Activated CD4-positive, alpha-beta T cell treated with anti-CD3 and anti-CD28 coated beads, Interleukin-2, Interleukin-6, amounts not matched to agents 100 ng/mL and 50 ng/mL, durations not matched to agents 16 hours and 8 hours (primary cell): ENCODE measurements at regions not wholly inside any gene's neighbourhood (a gene's known extent, or its start where the extent isn't known, plus 50 kb on each side); places are given as distances from the start of the nearest gene placed in this dataset.

Source experiments
- DNase-seq: peaks from one replicate; pipeline ENCODE4 v3.0.0-alpha.2; 2020

DNA sequence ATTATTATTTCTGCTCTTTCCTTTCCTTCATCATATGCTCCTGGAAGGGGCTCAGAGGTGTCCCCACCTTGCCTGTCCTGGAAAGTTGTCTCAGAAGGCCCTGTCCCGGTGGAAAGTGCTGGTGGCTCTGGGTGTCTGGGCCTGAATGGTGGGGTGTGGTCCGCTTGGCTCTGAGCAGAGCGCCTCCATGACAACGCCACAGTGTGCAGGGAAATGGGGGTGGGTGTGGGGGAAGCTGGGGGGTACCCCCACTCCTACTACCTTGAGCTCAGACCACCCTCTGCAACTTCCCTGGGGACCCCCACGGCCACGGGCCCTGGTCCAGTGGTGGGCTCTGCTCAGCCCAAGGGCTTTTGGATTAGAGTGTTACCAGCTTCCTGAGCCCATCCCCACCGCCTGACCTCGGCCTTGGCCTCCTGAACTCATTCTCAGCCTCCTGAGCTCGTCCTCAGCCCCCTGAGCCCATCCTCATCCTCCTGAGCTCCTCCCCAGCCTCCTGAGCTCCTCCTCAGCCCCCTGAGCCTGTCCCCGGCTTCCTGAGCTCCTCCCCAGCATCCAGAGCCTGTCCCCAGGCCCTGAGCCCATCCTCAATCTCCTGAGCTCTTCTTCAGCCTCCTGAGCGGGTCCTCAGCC, 106.4 kb upstream of the FAM20C start:
- DNase-seq: no peak

GRCh38 chr7:86629-87028, 105.7 kb upstream of the FAM20C start:
- DNase-seq: no peak

GRCh38 chr7:87047-87446, 105.3 kb upstream of the FAM20C start:
- no peak for DNase-seq

DNA sequence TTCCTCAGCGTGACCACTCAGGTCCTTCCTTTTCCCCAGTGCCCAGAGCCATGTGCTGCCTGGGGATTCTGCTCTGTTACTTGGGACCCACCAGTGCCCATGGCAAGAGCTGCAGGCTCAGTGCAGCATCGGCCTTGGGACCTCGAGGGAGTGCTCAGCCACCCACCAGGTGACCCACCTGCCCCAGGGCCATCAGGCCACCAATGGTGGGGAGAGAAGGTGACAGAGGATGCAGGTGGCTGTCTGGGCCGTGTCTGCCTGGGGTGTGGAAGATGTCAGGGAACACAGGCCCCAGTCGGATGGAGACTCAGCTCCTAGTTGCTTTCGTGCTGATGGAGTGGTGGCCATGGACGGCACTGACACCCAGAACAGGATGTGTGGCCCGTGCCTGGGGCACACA, 104.7 kb upstream of the FAM20C start:
- DNase-seq: no peak

DNA sequence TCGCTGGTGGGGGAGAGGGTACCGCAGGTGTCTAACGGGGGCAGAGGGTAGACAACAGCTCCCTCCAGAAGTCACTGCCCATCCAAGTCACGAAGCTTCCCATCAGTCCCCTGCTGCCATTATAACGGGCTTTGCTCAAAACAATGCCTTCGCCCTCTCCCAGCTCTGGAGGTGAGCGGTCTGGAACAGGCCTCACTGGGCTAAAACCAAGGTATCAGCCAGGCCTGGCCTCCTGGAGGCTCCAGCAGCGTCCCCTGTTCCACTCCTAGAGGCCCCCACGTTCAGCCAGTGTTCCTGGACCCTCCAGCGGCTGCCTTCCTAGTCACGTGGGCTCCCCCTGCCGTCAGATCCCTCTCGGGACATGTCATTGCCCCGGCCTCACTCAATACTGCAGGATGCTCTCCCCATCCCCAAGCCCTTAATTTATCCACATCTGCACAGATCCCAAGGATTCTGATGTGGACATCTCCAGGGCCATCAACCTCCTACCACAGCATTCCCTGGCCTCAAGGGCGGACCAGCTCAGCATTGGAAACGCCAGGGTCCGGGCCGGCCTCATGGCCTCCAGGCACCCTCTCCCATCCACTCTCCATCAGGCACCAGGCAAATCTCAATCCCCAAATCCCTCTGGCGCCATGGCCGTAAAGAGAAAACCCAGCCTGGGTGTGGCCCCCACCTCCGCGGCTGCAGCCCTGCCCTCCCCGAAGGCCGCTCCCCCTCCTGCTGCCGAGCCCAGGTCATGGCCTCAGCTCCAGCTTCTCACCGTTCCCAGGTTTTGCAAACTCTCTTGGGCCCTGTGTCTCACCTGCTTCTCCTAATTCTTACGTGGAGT, 104.1 kb upstream of the FAM20C start:
- no peak for DNase-seq

GRCh38 chr7:88927-89231, 103.5 kb upstream of the FAM20C start:
- DNase-seq: no peak

DNA sequence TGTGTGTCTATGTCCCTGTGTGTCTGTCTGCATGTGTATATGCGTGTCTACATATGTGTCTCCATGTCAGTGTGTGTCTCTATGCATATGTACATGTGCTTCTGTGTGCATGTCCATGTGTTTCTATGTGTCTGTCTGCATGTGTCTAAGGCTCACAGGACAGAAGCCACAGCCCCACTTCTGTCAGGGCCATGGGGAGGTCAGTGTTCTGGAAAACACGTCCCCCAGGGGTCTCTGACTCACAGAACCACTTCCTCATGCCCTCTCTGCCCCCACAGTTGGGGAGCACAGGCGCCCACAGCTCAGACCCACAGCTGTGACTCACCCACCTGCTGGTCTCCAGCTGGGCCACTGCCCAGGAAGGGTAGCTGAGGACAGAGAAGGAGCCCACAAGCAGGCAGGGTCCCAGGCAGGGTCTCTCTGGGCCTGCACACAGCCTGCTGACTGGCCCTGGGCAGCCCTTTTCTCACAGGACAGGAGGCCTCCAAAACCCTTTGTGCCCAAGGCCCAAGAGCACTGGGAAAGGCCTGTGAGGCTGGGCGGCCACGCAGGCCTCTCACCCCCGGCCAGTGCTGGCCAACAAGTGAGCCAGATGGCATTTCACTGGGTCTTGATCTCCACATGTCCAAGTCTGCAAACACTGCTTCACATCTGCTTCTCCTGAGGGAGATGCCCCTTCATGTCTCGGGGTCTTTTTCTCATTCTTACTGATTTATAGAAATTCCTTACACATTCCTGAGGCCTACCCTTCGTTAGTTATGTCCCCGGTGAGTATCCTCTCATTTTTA, 102.9 kb upstream of the FAM20C start:
- DNase-seq: no peak

DNA sequence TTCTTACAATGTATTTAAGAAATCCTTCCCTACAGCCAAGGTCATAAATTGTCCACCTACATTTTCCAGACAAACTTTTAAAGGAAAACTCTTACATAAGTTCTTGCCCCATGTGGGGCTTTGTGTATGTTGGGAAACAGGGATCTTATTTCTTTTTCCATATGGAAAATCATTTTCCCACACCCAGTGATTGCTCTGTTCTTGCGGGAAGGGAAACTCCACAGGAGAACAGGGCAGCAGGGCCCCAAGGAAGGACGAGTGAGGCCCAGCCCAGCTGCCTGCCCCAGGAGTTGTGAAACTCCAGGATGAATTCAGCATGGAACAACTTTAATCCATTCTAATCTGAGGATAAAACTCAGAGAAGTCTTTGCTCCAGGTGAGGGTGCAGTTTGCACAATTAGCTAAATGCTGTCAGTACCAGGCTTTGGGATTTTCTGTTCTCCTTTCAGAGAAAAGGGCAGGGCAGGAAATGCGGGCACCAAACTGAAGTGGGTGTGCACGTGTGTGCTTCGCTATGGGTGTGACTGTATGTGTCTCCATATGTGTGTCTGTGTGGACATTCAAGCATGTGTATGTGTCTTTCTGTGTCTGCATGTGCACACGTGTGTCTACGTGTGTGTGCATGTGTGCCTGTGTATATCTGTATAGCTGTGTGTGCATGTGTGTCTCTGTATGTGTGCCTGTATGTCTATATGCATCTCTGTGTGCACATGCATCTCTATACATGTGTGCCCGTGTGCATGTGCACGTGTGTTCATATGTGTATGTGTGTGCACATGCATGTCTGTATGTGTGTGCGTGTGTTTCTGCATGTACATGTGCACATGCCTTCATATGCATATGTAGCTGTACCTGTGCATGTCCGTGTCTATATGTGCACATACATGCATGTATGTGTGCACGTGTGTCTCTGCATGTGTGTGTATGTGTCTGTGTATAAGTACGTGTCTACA, 102.0 kb upstream of the FAM20C start:
- DNase-seq: no peak

DNA sequence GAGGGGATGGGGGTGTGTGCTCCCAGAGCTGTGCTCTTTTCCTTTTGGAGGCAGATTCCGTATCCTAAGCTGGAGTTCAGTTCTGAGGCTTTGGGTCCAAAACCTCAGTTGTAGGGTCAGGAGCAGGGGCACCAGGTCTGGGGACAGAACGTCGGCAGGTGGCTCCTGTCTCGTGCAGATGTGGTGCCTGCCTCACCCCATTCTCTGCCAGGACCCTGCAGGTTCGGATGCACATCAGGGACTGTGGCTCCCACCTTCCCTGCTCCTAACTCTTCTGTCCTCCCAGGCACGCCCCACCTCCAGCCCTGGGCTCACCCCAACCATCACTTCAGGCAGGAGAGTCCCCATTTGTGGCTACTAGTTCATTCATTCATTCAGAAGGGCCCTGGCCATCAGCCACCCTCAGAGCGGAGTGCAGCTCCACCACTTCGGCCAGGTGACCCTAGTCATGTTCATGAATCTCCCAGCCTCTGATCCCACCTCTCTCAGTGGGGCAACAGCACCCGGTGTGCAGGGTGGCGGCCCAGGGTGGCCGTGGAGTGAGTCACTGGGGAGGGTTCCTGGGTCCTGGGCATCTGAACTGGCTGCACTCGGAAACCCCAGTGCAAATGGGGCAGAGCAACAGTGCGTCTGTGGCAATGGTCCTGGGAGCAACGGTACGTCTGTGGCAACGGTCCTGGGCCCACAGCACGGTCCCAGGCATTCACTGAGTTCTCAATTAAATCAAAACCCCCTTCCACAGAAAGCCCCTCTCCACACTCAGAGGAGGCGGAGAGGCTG, 100.8 kb upstream of the FAM20C start:
- DNase-seq: no peak

GRCh38 chr7:92231-92674, 100.1 kb upstream of the FAM20C start:
- DNase-seq: no peak

- DNase-seq: no peak
Measured at GRCh38 chr7:92888-93672, 99.3 kb upstream of the FAM20C start.

GRCh38 chr7:94251-94801, 98.0 kb upstream of the FAM20C start:
- no peak for DNase-seq

GRCh38 chr7:95180-95862, 97.0 kb upstream of the FAM20C start:
- DNase-seq: no peak

GRCh38 chr7:95863-96260, 96.5 kb upstream of the FAM20C start:
- DNase-seq: no peak

- DNase-seq: no peak
Measured at GRCh38 chr7:96861-97260, 95.5 kb upstream of the FAM20C start.

GRCh38 chr7:97310-97841, 95.0 kb upstream of the FAM20C start:
- DNase-seq: no peak

- no peak for DNase-seq
Measured at GRCh38 chr7:101146-102046, 91.0 kb upstream of the FAM20C start.

- DNase-seq: no peak
Measured at GRCh38 chr7:102047-102711, 90.2 kb upstream of the FAM20C start.
